ENCODE measurements at regions not wholly inside any gene's neighbourhood (a gene's known extent, or its start where the extent isn't known, plus 50 kb on each side); places are given as distances from the start of the nearest gene placed in this dataset.
A peak's percentile ranks its signal among the peaks of the same experiment; 100 is the strongest.

DNA sequence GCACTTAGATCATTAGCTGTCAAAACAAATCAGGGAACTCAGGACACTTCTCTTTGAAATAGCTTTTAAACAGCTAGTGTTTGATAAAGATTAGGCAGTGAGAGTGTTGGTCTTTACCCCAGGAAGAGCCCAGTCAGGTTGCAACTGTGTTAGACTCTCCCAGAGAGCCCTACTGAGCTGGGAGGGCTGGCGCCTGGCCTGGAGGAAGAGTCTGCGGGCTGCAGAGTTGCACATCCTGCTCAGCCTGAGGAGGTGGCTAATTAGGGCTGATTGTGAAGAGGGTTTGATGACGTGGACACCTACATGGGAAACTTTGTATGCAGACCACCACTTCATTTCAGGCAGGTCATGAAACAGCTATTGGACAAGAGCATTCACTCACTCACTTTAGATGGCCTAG, 112.0 kb downstream of the TMEM174 start:
- DNase-seq: no peak

DNA sequence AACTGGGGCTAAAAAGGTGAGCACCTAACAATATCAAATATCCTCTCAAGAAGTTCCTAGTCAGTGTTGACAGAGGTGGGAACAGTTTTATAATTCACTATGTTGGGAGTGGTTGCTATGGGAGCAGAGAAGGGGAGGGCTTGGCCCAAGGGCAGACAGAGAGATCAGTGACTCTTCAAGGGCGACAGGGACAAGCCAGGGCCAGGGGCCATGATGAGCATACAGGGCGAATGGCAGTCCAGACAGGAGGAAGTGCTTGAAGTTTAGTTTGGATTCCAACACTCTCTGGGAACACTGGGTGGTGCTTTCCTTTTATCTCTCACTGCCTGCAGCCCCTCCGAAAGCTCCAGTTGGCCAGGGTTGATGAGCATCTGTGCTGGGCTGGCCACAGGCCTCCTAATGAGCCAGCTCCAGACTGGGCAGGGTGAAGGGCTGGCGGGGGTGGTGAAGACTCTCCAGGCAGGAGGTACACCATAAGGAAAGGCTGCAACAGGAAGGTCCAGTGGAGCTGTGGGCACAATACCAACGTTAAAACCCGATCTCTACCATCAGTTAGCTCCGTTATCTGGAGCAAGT, 111.3 kb downstream of the TMEM174 start:
- no peak for DNase-seq

DNA sequence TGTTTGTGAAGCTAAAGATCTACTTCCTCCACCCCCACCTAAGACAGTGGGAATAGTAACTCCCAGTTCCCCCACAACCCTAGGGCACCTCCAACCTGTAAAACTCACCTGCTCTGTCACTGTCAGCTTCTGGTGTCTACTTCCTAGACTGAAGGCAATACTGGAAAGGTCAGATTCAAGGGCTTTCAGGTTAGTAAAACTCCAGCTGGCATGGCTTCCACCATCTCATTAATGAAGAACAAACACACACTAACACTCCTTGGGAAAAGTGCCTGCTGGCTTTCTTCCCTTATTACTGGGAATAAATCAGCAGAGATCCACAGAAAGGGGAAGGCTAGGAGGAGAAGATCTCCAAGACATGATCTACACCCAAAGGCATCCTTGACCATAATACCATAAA, 109.9 kb downstream of the TMEM174 start:
- no peak for DNase-seq

DNA sequence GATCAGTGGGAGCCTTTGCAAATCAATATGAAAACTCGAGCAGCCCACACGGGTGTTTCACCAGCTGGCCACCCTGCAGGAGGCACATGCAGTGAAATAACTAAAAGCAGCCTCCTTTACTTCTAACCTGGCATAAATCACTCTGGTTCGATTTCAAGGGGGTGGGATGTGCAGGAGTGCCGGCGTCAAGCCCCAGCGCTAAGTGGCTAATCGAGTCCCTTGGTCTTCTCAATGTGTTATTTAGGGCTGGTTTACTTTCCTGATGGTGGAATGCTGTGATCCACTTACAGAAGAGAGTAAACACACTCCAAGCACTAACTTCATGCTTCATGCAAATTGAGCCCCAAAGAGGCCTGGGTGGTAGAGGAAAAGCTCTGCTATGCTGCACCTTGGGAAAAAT, 109.4 kb downstream of the TMEM174 start:
- no peak for DNase-seq

DNA sequence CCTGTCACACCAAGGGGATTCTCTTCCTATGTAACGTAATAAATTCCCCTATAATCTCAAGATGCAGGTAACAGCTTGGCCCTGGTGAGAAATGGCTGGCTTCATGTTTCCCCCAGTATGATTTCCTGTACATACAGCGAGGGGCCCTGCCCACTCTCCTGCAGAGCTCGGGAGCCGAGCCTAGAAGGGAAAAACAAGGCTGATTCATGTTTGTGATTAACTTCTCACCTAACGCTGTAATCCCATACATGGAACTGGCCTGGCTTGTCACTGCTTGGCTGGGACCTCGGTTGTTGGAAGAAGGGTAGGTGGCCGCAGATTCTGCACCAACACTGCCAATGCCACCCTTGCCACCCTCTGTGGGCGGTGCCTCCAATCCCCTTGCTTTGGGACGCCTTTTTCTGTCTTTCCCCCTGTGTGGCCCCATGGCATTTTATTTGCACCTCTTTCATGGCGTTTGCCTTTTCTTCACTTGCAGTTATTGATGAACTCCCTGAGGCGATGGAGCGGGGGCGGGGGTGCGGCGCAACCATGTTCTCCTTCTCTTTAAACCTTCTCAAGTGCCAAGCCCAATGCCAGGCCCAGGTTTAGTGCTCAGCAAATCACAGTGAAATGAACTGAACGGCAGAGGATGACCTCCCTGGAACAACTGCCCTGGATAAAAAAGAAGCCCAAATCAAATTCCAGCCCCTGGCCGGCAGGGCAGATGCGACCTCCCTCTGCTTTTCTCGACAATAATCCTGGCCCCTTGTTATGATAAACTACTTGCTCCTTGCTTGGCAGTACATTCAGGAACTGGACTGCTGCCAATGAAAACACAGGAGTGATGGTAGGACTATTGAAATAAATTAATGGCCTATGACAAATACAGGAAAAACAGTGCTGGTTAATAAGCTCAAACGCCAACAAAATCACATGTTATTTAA, 108.1 kb downstream of the TMEM174 start:
- DNase-seq: peak; percentile 86

DNA sequence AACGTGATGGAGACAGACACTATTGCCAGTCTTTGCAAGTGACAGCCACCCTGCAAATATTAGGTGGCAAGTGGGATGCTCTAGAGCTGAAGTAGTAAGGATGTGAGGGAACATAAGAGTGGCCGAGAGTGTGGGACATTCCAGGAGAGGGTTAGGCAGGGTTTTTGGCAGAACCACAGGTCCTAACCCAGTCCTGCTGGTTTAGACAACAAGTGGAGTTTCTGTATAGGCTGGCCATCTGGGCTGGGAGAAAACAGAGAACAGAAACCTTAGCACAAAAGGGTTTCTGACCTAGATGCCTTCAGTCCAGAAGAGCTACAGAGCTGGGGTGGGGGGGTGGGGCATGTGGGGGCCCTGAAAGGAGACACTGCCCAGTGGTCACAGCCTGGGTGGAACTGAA, 107.4 kb downstream of the TMEM174 start:
- DNase-seq: no peak

DNA sequence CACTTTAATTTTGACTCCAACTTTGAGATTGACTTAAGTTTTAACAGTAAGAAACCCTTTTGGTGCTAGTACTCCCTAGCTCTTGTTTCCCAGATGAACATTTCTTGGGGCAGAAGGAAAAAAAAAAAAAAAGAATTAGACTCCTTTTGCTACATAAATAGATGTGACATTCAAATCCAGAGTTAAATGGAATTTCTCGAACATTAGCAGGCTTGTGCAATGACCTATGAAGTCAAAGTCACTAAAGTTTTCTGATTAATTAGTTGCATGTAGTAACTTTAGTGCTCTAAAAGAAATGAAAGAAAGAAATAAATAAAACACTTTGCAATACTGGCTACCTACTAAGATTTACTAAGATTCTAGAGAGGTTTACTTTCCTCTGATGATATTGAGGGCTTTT, 106.8 kb downstream of the TMEM174 start:
- no peak for DNase-seq

DNA sequence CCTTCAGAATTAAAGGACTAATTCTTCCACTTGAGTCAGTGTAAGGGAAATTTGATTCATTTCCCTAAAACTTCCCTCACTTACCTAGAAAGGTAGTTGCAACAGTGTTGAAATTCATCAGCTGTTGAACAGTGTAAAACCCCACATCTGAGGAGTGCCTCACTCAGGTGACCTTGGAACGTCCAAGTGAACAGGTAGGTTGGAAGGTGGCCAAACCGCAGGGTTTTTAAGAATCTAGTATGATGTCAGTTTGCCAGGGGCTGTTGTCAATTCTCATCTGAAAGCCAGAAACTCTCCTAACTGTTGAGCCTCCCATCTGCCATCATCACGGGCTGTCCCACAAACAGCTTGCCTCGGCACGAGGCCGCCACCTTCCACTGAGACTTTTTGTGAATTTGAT, 105.7 kb downstream of the TMEM174 start:
- no peak for DNase-seq

DNA sequence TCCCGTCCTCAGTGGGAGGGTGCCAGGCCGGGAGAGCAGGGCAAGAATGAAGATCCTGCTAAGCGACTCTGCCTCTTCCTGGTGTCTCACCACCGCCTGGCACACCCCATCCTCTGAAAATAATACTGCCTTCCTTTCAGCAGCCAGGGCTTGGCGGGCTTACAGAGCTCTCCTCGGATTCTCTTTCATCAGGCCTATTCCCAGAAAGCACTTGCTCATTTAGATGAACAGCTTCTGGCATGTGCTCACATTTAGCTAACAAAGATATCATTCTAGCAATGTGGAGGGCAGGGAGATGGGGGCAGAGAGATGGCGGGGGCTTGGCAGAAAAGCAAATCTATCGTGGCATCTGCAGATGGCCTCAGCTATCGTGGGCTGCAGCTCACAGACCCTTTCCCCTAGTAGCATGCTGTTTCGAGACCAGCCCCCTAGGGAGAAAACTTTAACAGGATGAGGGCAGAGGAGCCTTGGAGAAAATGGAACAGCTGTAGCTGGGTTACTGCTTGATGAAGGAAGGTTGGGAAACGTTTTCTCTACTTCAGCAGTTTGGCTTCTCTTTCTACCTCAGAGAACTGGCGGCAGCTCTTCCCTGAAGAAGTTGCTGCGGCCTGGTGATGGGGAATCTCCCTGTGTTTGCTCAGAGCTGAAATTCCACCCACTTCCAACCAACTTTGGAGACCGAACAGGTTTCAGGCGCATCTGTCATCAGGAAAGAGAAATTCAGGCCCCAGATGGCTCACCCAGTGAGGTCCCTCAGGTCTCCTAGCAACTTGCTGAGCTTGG, 102.1 kb downstream of the TMEM174 start:
- DNase-seq: peak; percentile 56

DNA sequence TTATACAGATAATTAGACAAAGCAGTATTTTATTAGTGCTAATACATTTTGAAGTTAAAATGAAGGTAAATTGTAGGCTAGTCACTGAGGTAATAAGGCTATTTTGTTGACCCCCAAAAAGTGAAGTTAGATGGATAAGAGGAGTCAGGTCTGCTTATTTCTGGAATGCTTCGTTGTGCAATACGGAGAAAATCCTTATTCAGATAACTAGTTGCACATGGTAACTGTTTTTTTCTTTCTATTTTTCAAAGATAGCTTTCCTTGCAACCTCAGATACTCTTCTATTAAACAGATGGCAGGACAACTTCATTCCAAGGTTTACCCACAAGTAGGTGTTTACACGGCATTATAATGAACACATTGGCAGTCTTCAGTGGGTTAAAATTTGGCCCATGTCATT, 101.1 kb downstream of the TMEM174 start:
- DNase-seq: peak; percentile 54

DNA sequence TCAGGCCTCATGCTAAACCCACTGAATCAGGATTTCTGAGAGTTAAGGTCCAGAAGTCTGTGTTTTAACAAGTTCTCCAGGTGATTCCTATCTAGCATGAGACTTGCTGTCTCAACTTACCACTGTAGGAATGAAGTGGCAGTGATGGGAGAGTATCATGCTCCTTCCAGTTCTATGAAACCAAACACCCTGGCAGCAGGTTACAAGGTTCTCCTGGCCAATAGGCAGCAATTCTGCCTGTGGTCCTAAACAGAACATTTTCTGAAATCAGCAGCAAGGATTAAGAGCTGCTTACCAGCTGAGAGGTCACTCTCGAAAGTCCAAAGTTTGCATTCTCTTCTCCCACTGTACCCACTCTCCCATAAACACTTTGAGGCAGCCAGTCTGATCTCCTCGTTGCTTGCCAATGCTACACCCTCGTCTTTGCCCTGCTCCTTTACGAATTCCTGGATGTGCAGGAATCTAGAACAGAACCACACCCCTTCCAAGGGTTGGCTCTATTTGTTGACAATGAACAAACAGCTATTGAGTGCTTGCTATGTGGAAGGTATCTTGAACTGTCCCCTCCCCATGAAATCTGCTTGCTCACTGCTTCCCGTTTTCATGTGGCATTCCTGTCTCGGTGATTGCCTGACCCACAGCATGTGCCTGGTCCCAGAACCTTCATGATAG, 100.5 kb downstream of the TMEM174 start:
- no peak for DNase-seq

DNA sequence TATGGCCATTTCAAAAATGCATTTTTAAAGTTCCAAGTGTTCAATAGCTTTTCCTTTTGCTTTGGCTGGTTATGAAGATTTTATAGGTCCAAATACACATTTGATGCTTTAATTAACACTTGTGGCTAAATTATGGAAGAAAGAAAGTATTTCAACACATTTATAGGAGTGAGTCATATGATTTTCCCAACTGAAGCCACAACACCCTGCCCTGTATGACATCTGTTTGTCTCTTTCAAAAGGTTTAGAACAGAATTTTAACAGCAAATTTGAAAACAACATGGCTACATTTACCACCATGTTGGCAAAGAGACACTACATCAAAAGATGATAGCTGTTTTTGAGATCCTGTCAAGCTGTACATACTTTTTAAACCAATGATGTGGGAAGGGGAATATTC, 99.4 kb downstream of the TMEM174 start:
- DNase-seq: no peak

DNA sequence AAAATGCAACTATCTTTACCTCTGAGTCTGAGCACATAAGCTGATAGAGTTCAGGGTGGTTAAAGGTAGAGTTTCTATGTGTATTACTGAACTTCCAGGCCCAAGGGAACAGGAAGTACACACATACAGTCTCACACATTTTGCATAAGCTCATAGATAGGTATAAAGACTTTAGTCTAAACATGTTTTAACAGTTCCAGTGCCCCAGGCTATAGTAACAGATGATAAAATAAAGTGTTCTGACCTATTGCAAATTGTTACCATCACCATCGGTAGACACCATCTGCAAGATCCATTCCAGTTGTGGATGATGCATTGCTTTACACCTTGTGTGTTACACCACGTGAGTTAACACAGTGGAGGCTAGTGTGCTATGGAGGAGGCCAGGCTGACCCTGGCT, 95.8 kb downstream of the TMEM174 start:
- no peak for DNase-seq

DNA sequence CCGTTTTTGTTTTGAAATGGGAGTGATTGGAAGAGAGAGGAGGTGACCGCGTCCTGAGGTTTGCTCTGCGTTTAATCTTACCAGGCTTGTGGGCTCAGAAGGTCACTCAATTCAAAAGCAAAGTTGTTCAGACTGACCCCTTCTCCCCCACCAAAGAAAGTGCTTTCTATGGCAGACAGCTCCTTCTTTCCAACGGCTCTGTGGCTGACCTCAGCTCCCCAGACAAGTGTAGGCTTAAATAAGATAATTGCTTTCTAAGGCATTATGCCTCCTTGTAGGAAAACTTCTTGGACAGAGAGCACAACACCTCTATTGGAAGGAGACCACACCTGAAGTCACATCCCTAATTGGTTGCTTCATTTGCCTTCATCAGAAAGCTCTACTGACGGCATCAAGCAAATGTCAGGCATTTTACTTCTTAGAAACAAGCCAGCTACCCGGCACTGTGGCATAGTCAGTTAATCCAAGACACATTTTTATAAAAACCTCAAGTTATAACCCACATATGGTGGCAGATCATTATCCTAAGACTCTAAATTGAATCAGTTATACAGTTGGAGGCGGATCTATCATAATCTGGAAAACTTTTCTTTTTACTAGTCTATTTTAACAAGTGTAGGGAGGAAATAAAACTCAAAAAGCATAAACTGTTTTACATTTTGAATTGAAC, 94.9 kb downstream of the TMEM174 start:
- DNase-seq: no peak

DNA sequence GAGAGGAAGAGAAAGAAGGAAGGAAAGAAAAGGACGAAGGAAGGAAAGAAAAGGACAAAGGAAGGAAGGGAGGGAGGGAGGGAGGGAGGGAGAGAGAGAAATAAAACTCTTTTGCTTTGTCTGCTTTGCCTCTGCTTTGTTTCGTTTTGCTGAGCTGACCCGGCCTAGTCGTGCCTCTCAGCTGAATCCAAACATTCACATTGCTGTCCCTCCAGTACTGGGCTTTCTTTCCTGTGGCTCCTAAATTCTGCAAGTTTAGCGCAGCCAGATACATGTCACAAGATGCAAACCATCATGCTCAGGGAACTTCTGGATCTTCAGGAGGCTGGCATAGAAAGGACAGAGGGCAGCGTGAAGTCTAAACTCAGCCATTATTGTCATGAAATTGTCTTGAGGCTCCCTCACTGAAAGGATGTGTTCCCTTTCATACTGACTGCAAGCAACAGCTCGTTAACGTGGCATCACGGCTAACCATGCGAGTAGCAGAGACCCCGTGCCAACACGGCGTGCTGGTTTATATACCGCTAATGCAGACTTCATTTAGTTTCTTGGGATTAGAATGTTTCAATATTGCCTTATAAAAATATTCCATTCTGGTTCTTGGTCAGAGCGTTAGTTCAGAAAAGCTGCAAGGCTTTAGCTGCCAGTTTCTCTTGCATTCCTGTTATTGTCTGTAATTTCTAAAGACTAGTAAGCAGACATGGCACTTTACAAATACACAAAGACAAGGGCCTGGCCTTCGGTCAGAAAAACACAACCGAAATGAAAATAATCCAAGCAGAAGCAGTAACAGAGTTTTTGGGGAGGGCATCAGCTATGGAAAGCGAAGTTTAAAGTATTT, 94.2 kb downstream of the TMEM174 start:
- DNase-seq: no peak

DNA sequence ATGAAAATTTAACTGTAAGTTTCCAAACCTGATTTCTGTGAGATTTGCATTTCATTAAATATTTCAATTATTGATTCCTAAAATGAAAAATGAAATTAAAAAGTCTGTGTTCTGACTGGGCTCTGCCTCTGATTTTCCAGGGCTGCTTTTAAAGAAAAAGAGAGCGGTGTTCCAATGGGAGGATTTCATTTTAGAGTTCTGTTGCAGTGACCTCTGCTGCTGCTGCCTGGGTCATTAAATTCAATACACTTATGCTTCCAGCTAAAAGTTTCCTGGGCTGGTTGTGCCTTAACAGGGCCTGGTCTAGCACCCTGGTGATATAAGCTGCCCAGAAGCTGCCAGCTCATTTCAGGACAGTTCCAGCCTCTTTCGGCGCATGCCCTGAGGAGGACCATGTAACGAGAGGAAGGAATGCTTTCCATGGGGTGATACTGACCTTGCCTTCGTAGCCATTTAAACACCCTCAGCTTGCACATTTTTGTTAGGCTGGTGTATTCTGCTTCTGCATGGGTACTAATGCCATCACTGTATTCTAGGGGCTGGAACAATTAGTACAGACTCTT, 93.3 kb downstream of the TMEM174 start:
- no peak for DNase-seq

DNA sequence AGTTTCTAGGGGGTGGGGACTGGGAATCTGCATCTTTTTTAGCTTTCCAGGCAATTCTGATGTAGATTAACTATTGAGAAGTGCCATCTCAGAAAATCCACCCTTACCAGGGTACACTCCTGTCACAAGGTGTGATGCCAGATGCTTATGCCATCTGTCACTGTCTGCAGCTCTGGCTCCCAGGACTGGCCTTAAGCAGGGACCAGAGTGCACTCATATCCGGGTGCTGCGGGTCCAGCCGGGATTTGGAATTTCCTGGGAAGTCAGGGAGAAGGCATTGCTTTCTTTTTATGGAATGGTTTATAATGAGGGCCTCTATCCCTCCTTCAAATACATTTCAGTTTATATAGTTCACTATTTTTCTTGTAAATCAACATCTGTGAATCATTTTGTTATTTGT, 92.6 kb downstream of the TMEM174 start:
- no peak for DNase-seq

DNA sequence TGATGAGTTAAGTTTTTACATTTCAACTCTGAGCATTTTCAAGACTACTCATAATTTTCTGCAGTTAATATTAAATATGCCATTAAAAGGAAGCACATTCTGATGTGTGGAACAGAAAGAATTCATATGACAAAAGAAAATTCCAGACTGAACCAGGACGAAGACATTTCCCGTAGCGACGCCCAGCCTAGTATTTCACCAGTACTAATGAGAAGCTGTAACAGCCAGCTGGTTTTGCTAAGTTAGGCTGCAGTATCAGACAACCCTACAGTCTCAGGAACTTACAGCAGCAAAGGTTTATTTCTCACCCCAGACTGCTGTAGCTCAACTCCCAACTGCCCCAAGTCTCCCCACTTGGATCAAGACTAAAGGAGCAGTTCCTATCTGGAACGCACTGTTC, 91.6 kb downstream of the TMEM174 start:
- peak; percentile 39 for DNase-seq

DNA sequence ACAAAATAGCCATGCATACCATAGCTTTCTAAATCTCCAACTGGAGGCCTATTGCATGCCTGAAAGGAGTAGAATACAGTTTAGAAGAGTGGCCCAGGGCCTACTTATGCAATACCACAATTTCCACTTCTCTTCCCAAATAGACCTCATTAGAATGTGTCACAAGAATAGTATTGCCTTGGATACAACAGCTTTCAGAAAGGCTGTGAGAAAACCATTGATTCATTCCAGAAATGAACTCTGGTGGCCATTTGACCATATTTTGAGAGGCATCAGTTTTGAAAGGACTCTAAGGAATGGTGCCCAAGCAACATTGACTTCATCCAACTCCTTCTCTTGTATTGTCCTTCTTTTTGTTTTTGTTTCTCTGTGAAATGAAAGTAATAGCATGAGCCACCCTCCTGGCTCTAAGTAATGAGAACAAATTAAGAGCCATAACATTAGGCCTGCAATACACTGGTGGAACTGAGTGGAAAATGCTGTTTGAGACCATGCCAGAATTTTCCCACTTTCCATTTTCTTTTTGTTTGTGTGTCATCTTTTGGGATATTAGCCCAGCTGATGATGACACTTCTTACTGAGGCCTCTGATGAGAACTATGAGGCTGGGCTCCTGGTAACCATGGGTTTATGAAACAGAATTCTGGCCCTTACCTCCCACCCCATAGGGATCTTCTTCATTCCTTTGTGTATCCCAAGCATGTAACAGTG, 90.2 kb downstream of the TMEM174 start:
- no peak for DNase-seq

DNA sequence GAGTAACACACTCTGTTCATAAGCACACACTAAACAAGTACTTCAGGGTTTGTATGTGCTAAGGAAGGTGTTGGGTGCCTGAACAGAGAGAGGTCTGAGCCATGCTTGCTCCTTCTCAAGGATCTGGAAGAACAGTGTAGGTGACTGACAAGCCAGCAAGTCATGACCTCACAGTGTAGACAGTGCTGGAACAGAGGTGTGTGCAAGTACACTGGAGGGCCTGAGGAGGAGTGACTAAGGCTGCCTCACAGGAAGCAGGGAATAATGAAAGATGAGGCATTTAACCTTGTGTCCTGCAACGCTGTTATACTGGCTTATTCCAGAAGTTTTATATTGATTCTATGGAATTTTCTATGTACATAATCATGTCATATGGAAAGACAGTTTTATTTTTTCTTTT, 83.9 kb downstream of the TMEM174 start:
- DNase-seq: no peak

DNA sequence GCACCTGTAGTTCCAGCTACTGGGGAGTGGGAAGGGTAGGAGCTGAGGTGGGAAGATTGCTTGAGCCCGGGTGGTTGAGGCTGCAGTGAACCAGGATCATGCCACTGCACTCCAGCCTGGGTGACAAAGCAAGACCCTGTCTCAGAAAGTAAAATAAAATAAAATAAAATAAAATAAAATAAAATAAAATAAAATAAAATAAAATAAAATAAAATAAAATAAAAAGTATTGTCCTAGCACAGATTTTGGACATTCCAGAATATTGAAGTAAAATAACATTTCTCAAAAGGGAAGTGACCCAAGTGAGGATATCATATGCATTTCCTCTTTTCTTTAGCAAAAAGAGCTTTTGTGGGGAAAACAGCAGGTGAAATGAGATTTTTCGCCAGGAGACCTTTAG, 83.5 kb downstream of the TMEM174 start:
- DNase-seq: no peak

All from fibroblast of upper back skin (primary cell).